ENCODE measurements at regions not wholly inside any gene's neighbourhood (a gene's known extent, or its start where the extent isn't known, plus 50 kb on each side); places are given as distances from the start of the nearest gene placed in this dataset.

- TF ChIP-seq CTCF (IDR thresholded peaks at IDR 0.05; ENCODE audit: low read depth, low read length) = no peak
- H3K4me3 ChIP-seq (ENCODE audit: low read depth, low read length) = no peak overlapping the region
These were observed 242.0 kb upstream of the TSHZ3 start for GRCh38 chr19:31591258-31591657.

- H3K4me3 ChIP-seq (ENCODE audit: low read depth, low read length) = no peak overlapping the region
- no peak for TF ChIP-seq CTCF (IDR thresholded peaks at IDR 0.05; ENCODE audit: low read depth, low read length)
These were observed 243.2 kb upstream of the TSHZ3 start for GRCh38 chr19:31592456-31592855.

- H3K4me3 ChIP-seq (ENCODE audit: low read depth, low read length) = no peak overlapping the region
- no peak for TF ChIP-seq CTCF (IDR thresholded peaks at IDR 0.05; ENCODE audit: low read depth, low read length)
These were observed 245.5 kb upstream of the TSHZ3 start for GRCh38 chr19:31594701-31595100.

- no peak for TF ChIP-seq CTCF (IDR thresholded peaks at IDR 0.05; ENCODE audit: low read depth, low read length)
- H3K4me3 ChIP-seq (ENCODE audit: low read depth, low read length) = no peak overlapping the region
These were observed 246.3 kb upstream of the TSHZ3 start for GRCh38 chr19:31595521-31595920.

- TF ChIP-seq CTCF (IDR thresholded peaks at IDR 0.05; ENCODE audit: low read depth, low read length) = no peak
- no peak overlapping the region for H3K4me3 ChIP-seq (ENCODE audit: low read depth, low read length)
These were observed 247.5 kb upstream of the TSHZ3 start for GRCh38 chr19:31596751-31597150.

- no peak for TF ChIP-seq CTCF (IDR thresholded peaks at IDR 0.05; ENCODE audit: low read depth, low read length)
- H3K4me3 ChIP-seq (ENCODE audit: low read depth, low read length) = no peak overlapping the region
These were observed 248.4 kb upstream of the TSHZ3 start for GRCh38 chr19:31597616-31598015.

- H3K4me3 ChIP-seq (ENCODE audit: low read depth, low read length) = no peak overlapping the region
- no peak for TF ChIP-seq CTCF (IDR thresholded peaks at IDR 0.05; ENCODE audit: low read depth, low read length)
These were observed 249.5 kb upstream of the TSHZ3 start for GRCh38 chr19:31598730-31599238.

Measured in WI38 (cell line).